ENCODE measurements at regions not wholly inside any gene's neighbourhood (a gene's known extent, or its start where the extent isn't known, plus 50 kb on each side); places are given as distances from the start of the nearest gene placed in this dataset.

GRCh38 chr1:213647864-213648650 lies 339.7 kb upstream of the PROX1 start:
- DNase-seq (ENCODE audit: low read depth) = no peak

- DNase-seq (ENCODE audit: low read depth) = no peak
Measured at GRCh38 chr1:213649373-213649772, 338.4 kb upstream of the PROX1 start.

DNA sequence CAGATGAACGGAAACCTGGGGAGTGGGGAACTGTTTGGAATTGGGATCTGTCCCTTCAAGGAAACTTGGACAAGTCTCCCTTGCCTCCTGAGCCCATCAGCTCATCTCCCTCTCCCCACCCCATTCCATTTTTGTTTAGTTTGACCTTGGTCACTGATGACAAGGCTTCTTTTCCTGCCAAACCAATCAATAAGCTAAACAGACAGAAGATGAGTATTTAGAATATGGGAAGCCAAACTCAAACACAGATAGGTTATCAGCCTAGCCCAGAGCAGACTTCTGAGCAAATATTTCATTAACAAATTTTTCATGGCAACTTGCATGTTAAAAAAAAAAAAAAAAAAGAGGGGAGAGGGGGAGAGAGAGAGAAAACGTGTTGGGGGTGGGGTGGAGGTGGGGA lies 337.2 kb upstream of the PROX1 start:
- DNase-seq (ENCODE audit: low read depth) = no peak

GRCh38 chr1:213651077-213651476 lies 336.7 kb upstream of the PROX1 start:
- DNase-seq (ENCODE audit: low read depth) = no peak

DNA sequence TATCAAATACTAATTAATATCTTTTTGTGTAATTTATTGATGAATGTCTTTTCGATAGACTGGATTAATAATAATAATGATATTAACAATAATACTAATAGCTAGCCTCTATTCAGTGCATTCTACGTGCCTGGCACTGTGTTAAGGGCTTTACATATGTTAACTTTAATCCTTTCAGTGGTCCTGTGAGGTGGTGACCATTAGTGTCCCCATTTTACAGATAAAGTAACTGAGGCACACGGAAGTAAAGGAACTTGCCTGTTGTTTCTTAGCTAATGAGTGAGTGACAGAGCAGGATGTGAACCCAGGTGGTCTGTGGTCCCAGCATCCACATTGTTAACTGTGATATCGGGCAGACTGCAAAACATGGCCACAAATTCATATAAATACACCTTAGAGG lies 335.7 kb upstream of the PROX1 start:
- no peak for DNase-seq (ENCODE audit: low read depth)

DNA sequence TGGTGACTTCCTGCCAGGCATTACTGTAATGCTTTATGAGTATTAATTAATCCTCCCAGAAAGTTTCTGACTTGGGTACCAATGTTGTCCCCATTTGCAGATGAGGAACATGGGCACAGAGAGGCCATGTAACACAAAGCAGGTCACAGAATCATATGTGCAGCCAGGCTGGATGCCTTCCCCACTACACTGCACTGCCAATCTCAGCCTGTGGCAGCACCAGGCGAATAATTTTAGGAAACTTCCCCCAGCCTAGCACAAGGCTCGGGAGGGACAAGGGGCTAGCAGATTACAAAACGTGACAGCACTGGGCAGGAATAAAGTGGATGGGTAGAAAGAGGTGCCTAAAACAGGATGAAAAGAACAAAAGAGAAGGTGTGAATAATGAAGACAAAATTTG lies 331.7 kb upstream of the PROX1 start:
- DNase-seq (ENCODE audit: low read depth) = no peak

GRCh38 chr1:213656503-213656902 lies 331.3 kb upstream of the PROX1 start:
- DNase-seq (ENCODE audit: low read depth) = no peak

- DNase-seq (ENCODE audit: low read depth) = no peak
Measured at GRCh38 chr1:213657013-213657412, 330.8 kb upstream of the PROX1 start.

- no peak for DNase-seq (ENCODE audit: low read depth)
Measured at GRCh38 chr1:213657879-213658278, 329.9 kb upstream of the PROX1 start.

- no peak for DNase-seq (ENCODE audit: low read depth)
Measured at GRCh38 chr1:213658457-213658856, 329.3 kb upstream of the PROX1 start.

DNA sequence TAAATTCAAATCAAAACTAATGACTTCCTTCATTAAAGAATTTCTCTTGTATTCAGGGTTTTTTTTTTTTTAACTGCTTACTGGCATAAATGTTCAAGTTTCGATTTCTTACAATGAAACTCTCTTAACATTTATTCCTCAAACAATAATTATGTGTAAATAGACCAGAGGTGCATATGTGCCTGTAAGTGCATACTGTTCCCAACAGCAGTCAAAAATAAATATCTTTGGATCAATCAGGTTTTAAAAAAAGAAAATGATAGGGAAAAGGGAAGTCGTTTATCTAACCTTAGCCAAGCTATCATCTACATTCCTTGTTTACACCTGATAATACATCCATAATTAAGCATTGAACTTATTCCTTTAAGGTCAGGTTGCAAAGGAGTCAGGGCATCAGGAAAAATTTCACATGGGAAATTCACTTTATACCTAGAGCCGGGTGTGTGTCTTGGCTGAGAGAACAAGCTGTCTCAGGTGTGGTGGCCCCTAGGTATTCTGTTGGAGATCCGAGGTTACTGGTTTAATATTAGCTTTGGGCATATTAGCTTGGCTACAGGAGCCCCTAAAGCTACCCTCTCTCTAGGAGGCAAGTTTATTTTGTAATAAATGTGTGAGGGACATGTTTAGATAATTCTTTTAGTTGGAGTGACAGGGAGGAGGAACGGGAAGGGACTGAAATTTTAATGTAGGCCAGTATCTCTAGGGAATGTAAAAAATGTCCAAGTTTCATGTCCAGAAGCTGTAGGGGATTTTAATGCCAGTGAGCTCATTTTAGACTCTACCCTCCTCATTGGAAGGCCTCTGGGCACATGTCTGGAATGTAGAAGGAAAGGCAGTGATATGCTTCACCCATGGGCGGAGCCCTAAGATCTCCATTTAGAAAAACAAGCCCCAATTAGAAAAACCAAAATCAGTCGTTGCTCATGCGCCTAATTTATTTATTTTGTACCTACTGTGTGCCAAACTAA lies 327.9 kb upstream of the PROX1 start:
- no peak for DNase-seq (ENCODE audit: low read depth)

GRCh38 chr1:213661302-213661701 lies 326.5 kb upstream of the PROX1 start:
- no peak for DNase-seq (ENCODE audit: low read depth)

DNA sequence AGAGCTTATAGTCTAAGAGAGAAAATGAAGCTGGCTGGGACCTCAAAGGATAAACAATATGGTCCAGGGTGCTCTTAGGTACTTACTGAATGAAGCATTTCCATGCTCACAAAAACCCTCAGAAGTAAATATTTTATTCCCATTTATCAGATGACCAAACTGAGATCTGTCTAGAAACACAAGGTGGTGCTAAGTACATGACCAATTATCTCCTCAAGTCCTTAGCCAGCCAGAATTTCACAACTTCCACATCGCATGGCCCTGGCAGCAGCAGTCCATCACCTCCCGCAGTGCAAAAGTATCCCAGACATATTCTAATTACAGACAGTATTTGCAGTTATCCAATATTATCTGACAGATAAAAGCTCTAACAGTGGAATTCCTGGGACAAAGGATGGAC lies 321.7 kb upstream of the PROX1 start:
- no peak for DNase-seq (ENCODE audit: low read depth)

- DNase-seq (ENCODE audit: low read depth) = no peak
Measured at GRCh38 chr1:213666922-213667321, 320.9 kb upstream of the PROX1 start.

GRCh38 chr1:213669512-213669911 lies 318.3 kb upstream of the PROX1 start:
- no peak for DNase-seq (ENCODE audit: low read depth)

- DNase-seq (ENCODE audit: low read depth) = no peak
Measured at GRCh38 chr1:213669964-213670691, 317.6 kb upstream of the PROX1 start.

DNA sequence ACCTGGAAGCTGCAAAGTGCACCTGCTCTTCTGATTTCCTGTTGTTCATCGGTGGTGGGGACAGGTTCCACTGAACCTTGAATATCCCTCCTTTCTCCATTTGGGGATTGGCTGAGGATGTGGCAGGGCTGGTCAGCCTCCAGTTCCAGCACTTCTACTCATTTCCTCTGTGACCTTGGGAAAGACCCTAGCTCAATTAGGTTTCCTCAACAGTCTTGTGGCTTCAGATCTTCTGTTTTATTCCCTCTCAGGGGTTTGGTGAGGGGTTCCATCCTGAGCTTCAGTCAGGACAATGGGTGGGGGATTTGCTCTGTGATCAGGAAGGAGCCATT lies 317.1 kb upstream of the PROX1 start:
- no peak for DNase-seq (ENCODE audit: low read depth)

GRCh38 chr1:213675043-213675442 lies 312.7 kb upstream of the PROX1 start:
- no peak for DNase-seq (ENCODE audit: low read depth)

DNA sequence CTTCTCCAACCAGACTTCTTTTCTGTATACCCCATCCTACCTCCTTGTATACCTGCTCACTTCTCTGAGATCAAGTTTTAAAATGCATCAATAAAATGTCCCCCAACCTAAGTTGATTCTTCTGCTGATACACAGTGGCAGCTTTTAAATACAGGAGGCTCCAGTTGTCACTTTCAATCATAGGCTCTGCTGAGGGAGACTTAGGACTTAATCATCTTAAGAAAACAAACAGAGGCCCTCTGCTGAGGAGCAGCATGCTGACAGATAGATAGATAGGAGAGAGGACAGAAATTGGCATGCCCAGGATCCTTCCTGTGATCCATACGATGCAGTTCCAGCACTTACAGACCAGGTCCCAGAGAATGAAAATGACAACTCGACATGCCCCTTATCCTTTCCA lies 311.0 kb upstream of the PROX1 start:
- DNase-seq (ENCODE audit: low read depth) = no peak

DNA sequence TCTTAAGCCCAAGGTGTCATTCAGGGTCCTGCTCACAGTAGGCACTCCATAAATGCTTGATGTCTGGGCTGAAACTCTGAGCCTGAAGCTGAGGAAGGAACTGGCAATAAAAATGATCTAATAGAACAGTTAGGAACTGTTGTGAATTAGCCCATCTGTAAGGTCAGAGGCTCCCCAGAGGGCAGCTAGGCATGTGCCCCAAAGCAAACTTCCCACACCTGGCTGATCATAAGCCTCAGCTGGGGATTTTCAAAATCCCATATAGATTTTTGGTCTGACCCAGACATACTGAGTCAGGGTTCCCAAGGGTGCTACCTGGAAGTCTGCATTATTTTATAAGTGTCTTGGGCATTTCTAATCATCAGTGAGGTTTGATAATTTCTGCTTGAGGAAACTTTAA lies 309.4 kb upstream of the PROX1 start:
- DNase-seq (ENCODE audit: low read depth) = no peak

DNA sequence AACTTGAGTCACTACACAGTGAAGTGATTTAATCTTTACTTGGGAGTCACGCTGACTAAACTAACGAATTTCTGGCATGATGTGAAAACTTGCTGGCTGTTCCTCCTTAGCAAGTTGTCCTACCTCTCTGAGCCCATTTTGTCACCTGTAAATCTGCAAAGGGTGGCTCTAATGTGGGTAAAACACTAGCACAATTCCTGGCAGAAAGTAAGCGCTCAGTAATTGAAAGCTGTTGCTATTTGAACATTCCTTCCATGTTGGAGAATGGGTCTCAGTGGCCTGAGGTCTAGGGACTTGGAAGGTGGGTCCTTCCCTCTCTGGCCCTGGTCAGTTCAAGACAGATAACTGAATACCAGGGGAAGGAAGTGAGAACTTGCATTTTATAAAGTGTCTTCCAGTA lies 309.0 kb upstream of the PROX1 start:
- no peak for DNase-seq (ENCODE audit: low read depth)

GRCh38 chr1:213679153-213679552 lies 308.6 kb upstream of the PROX1 start:
- no peak for DNase-seq (ENCODE audit: low read depth)

Data from iris pigment epithelial cell (primary cell).